ENCODE measurements at regions not wholly inside any gene's neighbourhood (a gene's known extent, or its start where the extent isn't known, plus 50 kb on each side); places are given as distances from the start of the nearest gene placed in this dataset.

- no peak for DNase-seq (ENCODE audit: low spot score)
Measured at GRCh38 chr10:54983255-54983654, 182.2 kb upstream of the PCDH15 start.

GRCh38 chr10:54962134-54962900, 161.3 kb upstream of the PCDH15 start:
- DNase-seq (ENCODE audit: low spot score) = no peak

GRCh38 chr10:54961040-54961439, 160.0 kb upstream of the PCDH15 start:
- DNase-seq (ENCODE audit: low spot score) = no peak

GRCh38 chr10:54958844-54959243, 157.8 kb upstream of the PCDH15 start:
- no peak for DNase-seq (ENCODE audit: low spot score)

- no peak for DNase-seq (ENCODE audit: low spot score)
Measured at GRCh38 chr10:54947605-54948004, 146.6 kb upstream of the PCDH15 start.

- no peak for DNase-seq (ENCODE audit: low spot score)
Measured at GRCh38 chr10:54940418-54940817, 139.4 kb upstream of the PCDH15 start.

DNA sequence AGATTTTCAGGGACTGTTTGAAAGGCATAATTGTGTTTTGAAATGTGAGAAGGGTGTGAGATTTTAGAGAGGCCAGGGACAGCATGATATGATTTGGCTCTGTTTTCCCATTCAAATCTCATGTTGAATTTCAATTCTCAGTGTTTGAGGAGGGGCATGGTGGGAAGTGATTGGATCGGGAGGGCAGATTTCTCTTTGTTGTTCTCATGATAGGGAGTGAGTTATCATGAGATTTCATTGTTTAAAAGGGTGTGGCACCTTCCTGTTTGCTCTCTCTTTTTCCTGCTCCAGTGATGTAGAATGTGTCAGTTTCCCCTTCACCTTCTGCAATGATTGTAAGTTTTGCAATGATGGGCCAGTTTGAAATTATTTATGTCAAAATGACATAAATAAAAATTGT, 113.0 kb upstream of the PCDH15 start:
- DNase-seq (ENCODE audit: low spot score) = no peak

DNA sequence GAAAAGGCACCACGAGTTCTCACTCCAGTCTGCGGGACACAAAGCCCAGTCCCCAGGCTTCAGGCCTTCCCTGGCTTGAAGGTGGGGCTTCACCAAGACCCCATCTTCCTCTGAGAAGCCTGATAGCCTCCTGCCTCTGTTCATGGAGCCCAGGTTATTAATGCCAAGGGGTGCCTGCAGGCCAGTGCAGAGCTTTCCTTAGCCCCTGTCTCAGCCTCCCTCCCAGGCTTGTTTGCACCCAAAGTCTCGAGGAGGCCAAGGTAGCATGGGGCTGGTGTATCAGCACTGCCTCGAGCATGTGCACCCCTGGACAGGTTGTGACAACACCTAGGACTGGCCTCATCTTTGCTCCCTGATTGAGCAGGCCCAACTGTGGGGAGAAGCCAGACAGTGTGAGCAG, 108.1 kb upstream of the PCDH15 start:
- no peak for DNase-seq (ENCODE audit: low spot score)

GRCh38 chr10:54908019-54908418, 107.0 kb upstream of the PCDH15 start:
- DNase-seq (ENCODE audit: low spot score) = no peak

GRCh38 chr10:54906940-54907339, 105.9 kb upstream of the PCDH15 start:
- DNase-seq (ENCODE audit: low spot score) = no peak

- DNase-seq (ENCODE audit: low spot score) = no peak
Measured at GRCh38 chr10:54905578-54906192, 104.7 kb upstream of the PCDH15 start.

- no peak for DNase-seq (ENCODE audit: low spot score)
Measured at GRCh38 chr10:54904833-54905232, 103.8 kb upstream of the PCDH15 start.

DNA sequence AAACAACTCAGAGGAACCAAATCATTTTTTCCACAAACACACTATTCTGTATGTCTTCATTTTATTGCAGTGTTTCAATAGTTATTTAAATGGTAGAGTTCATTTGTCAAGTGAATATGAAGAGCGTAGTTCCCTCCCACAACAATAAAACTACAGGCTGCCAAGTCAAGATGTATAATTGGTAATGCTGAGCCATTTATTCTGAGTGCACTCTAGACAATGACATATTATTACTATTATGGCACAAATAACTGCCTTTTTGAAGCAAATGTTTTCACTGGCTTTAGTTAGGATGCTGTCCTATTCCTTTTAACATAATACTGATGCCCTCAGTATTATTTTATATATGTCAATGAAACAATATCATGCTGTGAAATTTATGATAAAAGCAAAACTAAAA, 102.7 kb upstream of the PCDH15 start:
- DNase-seq (ENCODE audit: low spot score) = no peak

DNA sequence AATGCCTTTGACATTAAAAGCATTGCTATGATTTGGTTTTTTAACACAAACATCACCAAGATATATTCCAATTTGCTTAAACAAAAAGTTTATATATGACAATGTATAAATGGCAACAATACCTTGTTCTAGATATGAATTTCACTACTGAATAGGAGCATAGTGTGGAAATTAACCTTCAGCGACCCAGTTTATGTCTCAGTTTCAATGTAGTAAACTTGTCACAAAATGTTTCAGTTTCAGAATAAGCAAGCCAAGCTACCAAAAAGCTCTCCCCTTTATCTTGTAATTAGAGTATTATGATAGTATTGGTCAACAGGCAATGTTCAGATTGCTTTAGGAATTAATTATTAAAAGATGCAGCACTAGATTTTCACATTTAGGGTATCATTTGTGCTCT, 99.6 kb upstream of the PCDH15 start:
- DNase-seq (ENCODE audit: low spot score) = no peak

DNA sequence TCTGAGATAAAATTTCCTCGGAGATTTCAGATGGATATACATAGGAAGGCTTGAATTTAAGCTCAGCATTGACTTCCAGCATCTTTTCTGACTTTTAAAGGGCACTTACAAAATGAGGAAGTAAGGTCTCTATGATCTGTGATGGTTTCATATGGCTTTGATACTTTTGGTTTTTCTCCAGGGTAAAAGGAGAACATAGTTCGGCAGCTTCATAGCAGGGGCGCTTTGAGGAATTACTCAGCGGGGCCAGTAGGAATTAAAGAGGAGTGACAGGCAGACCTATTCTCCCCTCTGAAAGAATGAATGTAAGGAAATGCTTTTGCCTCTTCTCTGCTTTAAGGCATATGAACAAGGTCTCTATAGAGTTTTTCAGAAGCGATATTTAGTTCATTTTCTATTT, 80.0 kb upstream of the PCDH15 start:
- no peak for DNase-seq (ENCODE audit: low spot score)

DNA sequence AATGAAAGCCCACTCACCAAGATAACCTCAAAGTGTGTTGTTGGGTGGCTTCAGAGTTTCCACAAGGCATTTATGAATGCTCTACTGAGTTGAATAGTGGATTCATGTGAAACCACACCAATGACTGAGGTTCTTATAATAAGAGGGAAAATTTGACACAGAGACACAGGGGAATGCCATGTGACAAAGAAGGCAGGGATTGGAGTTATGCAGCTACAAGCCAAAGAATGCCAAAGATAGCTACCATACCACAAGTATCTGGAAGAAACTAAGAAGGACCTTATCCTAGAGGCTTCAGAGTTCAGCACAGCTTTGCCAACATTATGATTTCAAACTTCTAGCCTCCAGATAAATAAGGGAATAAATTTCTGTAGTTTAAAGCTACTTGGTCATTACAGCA, 68.0 kb upstream of the PCDH15 start:
- DNase-seq (ENCODE audit: low spot score) = no peak

- DNase-seq (ENCODE audit: low spot score) = no peak
Measured at GRCh38 chr10:54866666-54867065, 65.6 kb upstream of the PCDH15 start.

- no peak for DNase-seq (ENCODE audit: low spot score)
Measured at GRCh38 chr10:54854843-54855242, 53.8 kb upstream of the PCDH15 start.

- DNase-seq (ENCODE audit: low spot score) = no peak
Measured at GRCh38 chr10:54854389-54854788, 53.4 kb upstream of the PCDH15 start.

DNA sequence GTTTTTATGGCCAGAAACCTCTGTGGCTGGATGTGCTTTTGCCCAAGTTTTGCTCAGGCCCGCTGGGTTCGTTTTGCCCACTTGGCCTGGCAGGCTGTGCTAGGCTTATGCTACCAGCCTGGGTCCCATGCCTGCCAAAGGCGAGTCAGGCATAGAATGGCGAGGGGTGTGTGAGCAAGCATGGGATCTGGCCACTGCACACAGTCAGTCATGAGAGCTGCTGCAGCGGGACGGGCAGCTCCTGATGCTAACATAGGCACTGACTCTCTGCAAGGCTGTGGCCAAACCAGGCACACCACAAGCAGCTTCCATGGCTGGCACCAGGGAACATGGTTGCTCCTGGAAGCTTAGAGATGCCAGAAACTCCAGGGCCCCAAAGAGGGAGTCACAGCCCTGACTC, 52.9 kb upstream of the PCDH15 start:
- DNase-seq (ENCODE audit: low spot score) = no peak

All from iPS-NIHi11 (cell line).